ENCODE measurements at regions not wholly inside any gene's neighbourhood (a gene's known extent, or its start where the extent isn't known, plus 50 kb on each side); places are given as distances from the start of the nearest gene placed in this dataset.

DNA sequence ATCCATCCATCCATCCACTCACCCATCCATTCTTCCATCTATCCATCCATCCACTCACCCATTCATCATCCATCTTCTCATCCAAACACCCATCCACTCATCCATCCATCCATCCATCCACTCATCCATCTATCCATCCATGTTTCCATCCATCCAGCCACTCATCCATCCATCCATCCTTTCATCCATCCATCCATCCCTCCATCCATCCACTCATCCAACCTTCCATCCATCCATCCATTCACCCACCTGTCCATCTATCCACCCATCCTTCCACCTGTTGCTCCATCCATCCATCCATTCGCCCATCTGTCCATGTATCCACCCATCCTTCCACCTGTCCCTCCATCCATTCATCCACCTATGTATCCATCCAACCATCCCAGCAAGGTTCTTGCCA is 378.4 kb upstream of the PFKP start:
- DNase-seq, result no peak

DNA sequence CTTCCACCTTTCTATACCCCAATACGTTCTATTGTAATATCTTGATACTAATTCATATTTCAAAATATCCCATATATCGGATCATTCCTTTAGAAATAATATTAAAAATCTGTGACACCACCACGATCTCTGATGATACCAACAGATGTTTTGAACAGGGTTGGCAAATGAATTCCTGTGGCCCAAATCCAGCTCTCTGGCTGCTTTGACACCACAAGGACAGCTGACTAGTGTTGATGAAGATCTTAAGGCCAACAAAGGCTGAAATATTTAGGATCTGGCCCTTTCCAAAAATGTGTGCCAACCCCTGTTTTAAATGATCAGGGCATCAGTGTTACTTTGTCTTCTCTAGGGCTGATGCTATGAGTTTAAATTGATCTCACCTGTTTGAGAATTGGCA is 380.7 kb upstream of the PFKP start:
- DNase-seq, result no peak

DNA sequence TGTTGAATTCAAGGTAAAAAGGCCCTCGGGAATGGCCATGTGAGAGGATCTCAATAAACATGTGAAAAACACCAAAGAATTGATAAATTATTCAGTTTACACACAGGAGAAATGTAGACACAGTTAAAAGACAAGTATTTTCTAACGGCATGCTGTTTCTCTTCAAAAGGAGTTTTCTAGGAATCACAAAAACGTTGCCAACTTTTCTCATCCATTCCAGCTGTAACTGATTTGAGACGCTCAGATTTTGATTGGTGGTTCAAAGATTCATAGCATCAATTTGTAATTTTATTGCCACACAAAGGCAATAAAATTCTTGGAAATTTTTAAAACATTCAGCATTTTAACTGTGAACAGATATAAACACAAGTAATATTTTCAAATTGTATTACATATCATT is 384.9 kb upstream of the PFKP start:
- no peak for DNase-seq

DNA sequence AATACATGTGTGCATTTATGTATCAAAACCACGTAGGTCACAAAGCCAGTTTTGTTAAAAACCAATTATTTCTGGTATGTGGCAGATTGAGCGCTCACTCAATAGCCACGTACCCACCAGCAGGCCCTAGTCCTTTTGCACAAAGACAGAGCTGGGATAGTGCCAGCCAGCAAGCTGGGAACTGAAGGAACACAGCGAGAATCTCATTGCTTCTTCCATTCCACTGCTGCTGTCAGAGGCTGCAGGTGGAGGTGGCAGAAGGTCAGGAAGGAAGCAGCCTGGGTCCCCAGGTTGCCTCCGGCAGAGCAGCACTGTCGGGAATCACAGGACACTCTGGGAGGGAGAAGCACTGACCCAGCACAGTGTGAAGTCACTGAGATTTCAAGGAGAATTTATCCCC is 385.5 kb upstream of the PFKP start:
- DNase-seq, result no peak

DNA sequence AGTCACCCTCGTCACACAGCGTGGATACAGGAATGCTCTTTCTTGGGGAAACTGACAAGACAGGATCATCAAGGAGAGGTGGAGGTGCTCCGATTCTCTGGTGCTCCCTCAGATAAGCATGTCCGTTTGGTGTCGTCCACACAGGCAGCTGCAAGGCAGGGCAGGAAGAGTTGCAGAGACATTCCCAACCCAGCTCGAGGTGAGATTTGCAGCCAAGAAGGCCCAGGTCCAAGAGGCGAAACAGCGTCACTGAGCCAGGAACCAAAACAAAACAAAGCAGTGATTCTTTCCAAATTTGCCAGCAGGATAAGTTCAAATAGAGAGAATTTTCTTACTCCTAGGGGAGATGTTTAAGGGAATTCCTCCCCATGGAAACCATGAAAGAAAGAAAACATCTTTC is 386.5 kb upstream of the PFKP start:
- no peak for DNase-seq

DNA sequence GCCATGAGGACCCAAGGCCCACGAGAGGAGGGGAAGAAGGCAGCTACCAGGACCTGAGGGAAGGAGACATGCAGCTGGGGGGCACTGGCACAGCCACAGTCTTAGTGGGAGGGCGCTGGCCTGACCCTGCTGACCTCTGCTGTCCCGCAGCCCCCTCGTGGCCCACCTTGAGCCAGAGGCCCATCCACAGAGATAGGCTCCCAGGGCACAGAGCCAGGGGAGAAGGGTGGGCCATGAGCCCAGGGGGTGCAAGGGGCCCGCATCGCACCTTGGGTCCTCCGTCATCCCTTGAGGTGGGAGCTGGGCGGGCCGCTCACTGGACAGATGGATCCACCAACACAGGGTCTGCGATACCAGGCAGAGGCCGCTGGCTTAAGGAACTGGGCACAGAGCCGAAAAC is 387.7 kb upstream of the PFKP start:
- no peak for DNase-seq

DNA sequence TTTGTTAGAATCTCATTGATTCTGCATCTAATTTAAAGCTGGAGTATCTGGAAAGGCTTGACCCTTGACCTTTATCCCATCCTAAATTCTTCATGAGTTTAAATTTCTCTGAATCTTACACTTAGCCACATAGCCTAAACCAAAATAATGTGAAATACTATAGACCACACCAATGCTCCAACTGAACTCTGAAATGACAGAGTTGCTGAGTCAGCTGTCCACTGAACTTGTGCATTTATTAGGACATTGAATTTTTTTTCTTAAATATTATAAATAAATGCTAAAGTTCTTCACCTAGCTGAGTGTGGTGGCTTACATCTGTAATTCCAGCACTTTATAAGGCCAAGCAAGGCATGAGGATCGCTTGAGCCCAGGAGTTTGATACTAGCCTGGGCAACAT is 390.9 kb upstream of the PFKP start:
- no peak for DNase-seq

DNA sequence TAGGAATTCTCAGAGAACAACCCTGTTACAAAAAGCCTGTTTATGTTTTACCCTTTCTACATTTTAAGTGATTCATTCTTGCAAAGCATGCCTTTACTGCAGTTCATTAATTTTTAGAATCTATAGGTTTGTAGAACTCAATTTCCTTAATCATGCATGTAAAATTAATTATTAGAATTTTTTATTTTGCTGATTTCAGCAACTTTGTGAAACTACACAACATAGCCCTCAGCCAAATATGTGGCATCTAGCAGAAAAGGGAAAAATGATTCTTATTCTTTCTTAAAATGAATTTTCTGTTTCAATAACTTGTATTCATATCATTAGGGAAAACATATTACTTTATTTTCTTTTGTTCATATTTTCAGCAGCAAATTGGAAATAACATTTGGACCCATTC is 392.9 kb upstream of the PFKP start:
- DNase-seq, result no peak

DNA sequence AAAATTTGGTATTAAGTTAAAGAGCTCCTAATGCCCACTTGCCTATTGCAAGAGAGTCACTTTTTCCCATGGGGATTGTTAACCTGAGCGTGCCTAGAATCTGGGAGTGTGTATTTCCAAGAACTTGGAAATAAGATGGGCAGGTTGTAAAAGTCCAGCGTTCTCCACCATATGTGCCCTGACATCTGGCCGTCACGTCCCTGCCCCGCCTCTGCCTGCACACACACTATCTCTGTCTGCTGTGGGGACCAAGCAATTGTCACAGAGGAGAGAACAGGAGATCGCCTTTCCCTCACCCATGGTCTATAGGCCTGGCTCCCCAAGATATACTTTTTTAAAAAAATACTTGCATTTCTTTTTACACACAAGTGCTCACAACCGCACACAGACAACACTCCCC is 396.5 kb upstream of the PFKP start:
- DNase-seq, result no peak

DNA sequence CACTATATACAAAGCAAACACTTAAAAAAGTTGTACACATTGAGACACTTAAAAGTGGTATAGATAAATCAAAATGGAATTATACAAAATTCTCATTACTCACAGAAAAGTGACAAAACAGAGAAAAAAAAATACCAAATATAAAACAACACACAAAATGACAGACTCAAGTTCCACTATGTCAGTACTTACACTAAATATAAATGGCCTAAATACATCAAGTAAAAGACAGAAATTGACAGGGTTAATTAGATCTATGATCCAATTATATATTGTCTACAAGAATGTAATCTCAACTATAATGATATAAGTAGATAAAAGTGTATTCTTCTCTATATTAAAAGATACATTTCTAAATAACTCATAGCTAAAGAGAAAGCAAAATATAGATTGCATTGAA is 401.6 kb upstream of the PFKP start:
- no peak for DNase-seq

DNA sequence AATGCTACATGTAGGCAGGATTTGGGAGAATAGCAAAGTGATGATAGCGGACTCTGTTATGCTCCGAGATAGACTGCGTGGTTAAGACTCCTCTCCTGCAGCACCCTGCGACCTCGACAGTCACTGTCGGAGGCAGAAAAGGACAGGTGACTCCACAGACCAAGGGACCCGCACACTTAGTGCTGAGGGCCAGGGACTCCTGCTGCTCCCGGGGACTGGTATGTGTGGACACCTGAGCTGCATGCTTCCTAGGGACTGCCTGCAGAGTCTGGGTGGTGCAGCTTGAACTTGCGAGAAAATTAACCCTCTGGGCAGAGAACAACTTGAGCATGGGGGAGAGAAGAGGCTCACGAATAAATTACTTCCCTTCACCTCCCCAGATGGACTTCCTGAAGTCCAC is 407.1 kb upstream of the PFKP start:
- DNase-seq, result no peak

DNA sequence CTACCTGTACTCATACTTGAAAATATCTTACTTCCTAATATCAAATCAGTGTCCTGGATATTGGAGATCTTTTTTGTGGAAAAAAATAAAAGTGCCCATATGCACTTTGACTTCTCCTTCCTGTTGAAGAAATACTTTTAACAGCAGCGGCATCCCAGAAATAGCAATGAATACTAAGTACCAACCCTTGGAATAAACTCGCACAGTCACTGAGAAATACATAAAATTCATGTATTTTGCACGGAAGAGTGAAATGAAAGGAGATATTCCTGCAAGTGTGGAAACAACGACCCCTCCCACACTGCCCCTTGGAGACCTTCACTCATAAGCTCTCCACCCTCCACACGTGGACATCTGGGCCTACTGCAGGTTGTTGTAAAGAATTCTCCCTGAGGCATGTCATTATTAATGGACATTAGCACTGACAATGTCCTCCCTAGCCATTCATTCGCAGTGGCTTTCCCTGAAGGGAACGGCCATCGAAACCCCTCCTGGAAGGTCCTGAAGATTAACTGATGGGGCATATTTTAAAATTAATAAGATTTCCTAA is 407.6 kb upstream of the PFKP start:
- DNase-seq, result no peak

DNA sequence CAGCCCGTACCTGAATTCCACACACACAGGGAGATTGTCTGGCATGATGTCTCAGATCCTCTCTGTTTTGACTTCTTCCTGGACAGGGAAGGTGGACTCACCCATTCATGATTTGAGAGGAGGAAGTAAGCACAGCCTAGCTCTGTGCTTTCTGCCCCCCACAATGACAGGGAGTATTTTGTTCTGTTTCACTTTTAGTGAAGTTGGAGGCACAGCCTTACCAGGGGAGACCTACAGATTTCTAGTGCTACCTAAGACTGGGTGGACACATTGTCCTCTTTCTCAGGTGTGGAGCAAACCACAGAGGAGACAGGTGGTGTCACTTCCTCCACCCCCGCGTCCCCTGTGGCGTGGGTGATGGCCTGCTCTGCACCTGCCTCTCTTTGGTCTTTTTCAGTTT is 408.6 kb upstream of the PFKP start:
- DNase-seq, result no peak

DNA sequence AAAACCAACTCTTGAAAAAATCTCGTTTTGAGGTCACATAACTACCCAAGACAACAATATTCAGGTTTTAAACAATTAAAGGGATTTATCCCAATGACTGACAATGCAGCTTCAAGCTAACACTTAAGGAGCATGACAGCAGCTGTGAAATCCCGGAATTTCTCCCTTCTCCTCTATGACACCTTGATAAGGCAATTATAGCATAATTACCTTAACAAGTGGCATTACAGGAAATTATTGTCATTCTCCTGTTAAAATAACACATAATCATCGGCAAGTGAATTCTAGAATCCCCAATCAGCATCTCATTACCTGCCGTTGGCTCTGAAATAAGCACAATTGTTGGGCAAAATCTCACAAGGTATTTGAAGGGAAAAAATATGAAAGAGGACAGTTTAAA is 417.0 kb upstream of the PFKP start:
- DNase-seq, result no peak

DNA sequence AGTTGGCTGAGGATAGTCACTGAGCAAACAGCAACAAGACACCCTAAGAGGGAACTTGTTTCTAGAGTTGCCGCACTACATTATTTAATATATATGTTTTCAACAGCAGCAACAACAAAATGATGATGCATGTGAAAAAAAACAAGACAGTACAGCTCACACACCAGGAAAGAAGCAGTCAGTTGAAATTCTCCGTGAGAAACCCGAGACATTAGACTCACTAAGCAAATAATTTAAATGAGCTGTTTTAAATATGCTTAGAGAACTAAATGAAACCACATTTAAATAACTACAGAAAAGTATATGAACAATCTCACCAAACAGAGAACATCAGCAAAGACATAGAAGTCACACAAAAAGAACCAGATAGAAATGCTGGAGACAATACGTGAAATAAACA is 426.3 kb upstream of the PFKP start:
- no peak for DNase-seq

DNA sequence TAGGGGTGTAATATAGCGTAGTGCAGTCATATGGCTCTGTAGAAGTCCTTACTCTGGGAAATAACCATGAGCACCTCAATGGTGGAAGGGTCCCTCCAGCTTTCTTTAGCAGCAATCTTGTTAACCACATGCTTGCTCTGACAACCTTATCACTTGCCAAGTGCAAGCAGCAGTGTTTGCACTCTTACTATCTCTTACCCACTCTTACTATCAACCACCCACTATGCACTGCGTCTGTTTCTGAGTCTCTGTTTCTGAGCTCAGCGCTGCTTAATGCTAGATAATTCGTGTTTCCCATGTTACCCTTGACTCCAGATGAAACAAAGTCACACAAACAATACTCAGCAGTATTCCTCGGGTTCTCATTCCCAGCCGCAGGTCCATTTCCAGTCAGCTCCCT is 433.7 kb upstream of the PFKP start:
- DNase-seq, result no peak

DNA sequence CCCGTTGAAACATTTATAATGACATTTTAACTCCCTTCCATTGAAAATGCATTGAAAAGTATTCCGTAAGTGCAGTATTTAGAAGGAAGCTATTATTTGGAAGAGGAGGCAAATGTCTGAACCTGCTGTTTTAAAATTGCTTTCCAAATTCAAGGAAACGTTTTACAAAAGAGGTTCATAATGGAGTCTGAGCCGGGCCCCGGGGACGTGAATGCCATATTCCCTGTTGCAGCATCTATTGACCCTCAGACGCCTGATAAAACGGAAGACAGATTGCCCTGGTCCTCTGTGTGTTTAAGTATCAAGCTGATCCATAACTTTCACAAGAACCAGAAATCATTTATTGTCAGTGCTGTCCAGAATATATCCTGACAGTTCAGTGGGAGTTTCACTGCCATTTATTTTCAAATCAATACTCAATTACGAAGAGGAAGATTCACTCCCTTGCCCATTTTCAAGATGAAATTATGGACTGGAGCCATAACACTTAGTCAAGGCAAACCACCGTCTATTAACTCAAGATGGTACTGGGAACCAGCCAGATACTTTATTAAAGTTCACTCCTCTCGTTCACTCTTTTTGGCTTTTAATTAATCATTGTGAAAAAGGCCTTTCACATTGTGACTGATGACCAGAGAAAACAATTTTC is 435.7 kb upstream of the PFKP start:
- DNase-seq, result no peak

DNA sequence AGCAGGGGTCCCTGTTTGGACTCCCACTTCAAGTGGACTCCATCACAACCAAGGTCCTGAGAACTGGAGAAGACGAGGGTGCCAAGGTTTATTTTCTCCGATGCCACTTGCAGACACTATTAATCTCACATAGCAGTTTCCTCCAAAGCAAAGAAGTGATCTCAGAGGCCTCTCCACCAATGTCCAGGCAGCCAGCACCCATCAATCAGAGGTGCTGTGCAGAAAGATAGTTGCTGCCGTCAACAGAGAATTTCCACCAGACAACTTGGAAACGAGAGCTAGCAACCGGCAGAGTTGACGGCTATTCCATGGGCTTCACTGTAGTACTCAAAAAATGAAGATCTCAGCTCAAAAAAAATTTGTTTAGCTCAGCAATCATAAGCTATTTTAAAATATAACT is 438.6 kb upstream of the PFKP start:
- no peak for DNase-seq

DNA sequence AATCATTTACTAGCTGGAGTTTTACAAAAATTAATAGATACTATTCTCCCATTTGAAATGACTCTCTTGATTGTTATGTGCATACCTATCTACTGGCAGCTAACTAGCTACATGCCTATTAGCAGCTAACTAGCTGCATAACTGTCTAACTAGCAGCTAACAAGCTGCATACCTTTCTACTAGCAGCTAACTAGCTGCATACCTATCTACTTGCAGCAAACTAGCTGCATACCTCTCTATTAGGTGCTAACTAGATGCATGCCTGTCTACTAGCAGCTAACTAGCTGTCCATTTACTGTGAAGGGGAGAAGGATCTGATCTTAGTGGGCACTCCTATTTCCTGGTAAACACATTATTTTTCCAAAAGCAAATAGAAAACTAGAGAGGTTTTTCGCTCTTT is 439.4 kb upstream of the PFKP start:
- no peak for DNase-seq

DNA sequence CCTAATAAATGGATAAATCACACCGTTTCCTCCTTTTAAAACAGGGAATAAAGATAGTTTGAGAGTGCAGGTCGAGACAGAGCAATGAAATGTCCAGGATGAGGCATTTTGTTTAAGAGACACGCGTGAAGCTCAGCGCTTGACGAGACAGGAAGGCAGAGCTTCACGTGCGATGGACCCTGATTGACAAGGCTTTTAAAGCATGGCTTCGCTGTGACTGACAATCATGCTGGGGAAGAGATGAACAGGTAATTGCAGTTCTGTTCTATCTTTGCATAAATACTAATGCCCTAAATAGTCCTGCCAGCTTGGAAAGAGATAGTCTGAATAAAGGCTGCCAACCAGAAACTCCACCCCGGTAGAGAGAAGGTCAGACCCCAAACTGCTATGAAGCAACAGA is 442.3 kb upstream of the PFKP start:
- DNase-seq, result no peak

DNA sequence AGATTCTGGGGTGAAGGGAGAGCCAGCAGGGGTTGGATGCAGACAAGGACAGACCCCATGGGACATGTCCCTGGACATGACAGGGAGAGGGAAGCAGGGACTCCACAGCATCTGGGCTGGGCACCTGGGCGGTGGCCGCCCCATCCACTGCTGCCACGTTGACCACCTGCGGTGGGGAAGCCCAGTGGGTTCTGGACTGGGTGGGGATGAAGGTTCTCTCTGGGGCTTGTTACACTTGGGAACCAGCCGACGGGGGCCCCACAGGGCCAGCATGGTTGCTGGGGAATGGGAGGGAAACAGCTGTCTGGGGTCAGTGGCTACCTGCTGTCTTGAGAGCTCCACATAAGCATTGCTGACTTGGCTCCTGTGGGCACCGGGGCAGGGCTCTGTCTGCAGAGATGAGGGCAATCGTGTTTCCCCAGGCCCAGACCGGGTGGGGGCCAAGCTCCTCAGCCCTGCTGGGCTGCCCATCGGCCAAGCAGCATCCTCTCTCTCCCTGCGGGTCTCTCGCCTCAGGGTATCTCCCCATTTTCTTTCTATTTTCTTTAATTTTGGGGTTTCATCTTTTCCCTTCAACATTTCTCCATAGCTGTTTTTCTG is 443.6 kb upstream of the PFKP start:
- no peak for DNase-seq

DNA sequence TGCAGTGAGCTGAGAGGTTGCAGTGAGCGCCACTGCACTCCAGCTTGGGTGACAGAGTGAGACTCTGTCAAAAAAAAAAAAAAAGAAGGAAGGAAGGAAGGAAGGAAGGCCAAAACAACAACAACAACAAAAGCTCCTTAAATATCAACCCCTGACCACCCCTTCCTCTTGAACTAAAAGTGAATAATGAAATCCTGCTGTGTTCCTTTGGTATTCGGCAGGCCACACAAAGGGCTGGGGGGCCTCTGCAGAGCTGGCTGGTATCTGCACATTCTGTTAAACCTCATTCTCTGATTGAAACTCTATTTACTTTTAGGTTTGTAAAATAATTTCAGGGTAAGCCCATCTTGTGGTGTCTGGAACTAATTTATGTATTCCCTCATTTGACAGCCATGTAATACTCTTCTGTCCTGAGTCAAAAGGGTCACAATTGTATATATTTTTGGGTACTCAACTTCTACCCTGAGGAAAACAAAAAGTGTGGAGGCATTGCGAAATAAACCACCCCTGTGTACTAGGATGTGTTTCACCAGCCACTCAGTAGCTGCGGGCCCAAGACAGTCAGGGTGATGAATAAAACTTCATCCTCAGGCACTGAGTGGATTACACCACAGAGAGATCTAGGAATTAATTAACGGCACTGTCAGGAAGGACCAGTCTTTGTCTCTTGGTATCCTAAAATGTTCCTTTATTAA is 446.4 kb upstream of the PFKP start:
- DNase-seq, result peak; percentile 6

DNA sequence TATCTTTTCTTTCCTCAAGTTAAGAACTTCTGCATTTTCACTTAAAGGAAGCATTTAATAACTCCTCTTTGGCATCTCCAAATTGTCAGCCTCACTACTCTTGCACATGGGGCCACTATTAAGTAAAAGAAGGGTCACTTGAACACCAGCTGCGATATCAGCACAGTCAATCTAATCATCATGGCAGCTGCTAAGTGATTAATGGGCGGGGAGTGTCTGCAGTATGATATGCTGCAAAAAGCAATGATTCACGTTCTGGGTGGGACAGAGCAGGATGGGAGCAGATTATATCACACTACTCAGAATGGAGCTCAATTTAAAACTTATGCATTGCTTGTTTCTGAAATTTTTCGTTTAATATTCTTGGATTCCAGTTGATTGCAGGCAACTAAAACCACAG is 447.4 kb upstream of the PFKP start:
- peak; percentile 46 for DNase-seq

DNA sequence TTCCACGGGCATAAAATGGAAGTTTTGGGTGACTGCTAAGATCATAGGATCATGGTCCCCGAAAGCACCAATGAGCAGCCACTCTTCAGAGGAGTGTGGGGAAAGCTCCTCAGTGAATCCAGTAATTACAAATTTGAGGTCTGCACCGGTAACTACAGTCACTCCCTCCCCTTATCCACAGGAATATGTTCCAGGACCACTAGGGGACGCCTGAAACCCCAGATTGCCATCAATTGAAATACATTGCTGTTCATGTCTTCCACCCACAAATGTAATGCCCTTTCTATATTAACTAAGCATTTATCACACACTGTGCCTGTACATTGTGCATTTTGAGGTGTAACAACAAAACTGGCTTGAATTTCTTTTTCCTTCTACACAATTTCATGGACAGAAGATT is 447.9 kb upstream of the PFKP start:
- no peak for DNase-seq

DNA sequence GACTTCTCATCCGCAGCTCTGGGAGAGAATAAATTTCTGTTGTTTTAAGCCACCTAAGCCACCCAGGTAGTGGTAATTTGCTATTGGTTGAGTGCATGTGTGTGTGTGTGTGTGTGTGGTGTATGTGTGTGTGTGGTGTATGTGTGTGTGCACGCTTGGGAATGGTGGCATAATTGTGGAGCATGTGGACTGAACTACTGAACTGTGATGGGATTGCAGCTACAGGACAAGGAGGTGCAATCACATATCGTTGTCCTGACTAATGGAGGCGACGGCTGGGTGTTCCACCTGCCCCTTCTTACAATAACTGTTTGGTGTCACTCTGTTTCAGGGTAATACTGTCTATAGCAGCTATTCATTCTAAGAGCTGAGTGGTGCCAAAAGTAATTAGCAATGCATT is 448.7 kb upstream of the PFKP start:
- DNase-seq, result no peak

Measured in KG1 (cell line).